ENCODE measurements at regions not wholly inside any gene's neighbourhood (a gene's known extent, or its start where the extent isn't known, plus 50 kb on each side); places are given as distances from the start of the nearest gene placed in this dataset.

- no peak overlapping the region for H3K4me3 Mint-ChIP-seq
- no peak for ATAC-seq
- no peaks in the 10 kb centered on the region for H3K36me3 Mint-ChIP-seq
- H3K27me3 Mint-ChIP-seq: no peaks in the 10 kb centered on the region
- DNase-seq: no peak
- H3K4me1 Mint-ChIP-seq: no peaks in the 10 kb centered on the region
- H3K27ac Mint-ChIP-seq: no peak overlapping the region
- CTCF ChIA-PET: no interaction called here
- no peaks in the 10 kb centered on the region for H3K9me3 Mint-ChIP-seq (ENCODE audit: low read depth)
Observed at GRCh38 chrX:125089761-125090445, 229.8 kb upstream of the TEX13C start.

GRCh38 chrX:125093852-125094251 is 225.8 kb upstream of the TEX13C start:
- no peaks in the 10 kb centered on the region for H3K4me1 Mint-ChIP-seq
- no peaks in the 10 kb centered on the region for H3K9me3 Mint-ChIP-seq (ENCODE audit: low read depth)
- CTCF ChIA-PET: no interaction called here
- no peaks in the 10 kb centered on the region for H3K27me3 Mint-ChIP-seq
- no peak for ATAC-seq
- H3K4me3 Mint-ChIP-seq: no peak overlapping the region
- H3K36me3 Mint-ChIP-seq: no peaks in the 10 kb centered on the region
- no peak overlapping the region for H3K27ac Mint-ChIP-seq
- no peak for DNase-seq

- H3K36me3 Mint-ChIP-seq: no peaks in the 10 kb centered on the region
- CTCF ChIA-PET: no interaction called here
- no peaks in the 10 kb centered on the region for H3K27me3 Mint-ChIP-seq
- no peaks in the 10 kb centered on the region for H3K9me3 Mint-ChIP-seq (ENCODE audit: low read depth)
- DNase-seq (no peak), ATAC-seq (no peak)
- no peaks in the 10 kb centered on the region for H3K4me1 Mint-ChIP-seq
- H3K4me3 Mint-ChIP-seq: no peak overlapping the region
- H3K27ac Mint-ChIP-seq: no peak overlapping the region
Observed at GRCh38 chrX:125094901-125095300, 224.8 kb upstream of the TEX13C start.

GRCh38 chrX:125096469-125096868 is 223.2 kb upstream of the TEX13C start:
- DNase-seq: no peak
- no peak overlapping the region for H3K27ac Mint-ChIP-seq
- H3K36me3 Mint-ChIP-seq: no peaks in the 10 kb centered on the region
- H3K9me3 Mint-ChIP-seq (ENCODE audit: low read depth): no peaks in the 10 kb centered on the region
- no peak for ATAC-seq
- no peaks in the 10 kb centered on the region for H3K27me3 Mint-ChIP-seq
- no peak overlapping the region for H3K4me3 Mint-ChIP-seq
- H3K4me1 Mint-ChIP-seq: no peaks in the 10 kb centered on the region
- CTCF ChIA-PET: no interaction called here

GRCh38 chrX:125096870-125097269 is 222.8 kb upstream of the TEX13C start:
- no peaks in the 10 kb centered on the region for H3K36me3 Mint-ChIP-seq
- H3K4me1 Mint-ChIP-seq: no peaks in the 10 kb centered on the region
- H3K27ac Mint-ChIP-seq: no peak overlapping the region
- DNase-seq (no peak), ATAC-seq (no peak)
- H3K9me3 Mint-ChIP-seq (ENCODE audit: low read depth): no peaks in the 10 kb centered on the region
- no peaks in the 10 kb centered on the region for H3K27me3 Mint-ChIP-seq
- CTCF ChIA-PET: no interaction called here
- H3K4me3 Mint-ChIP-seq: no peak overlapping the region

GRCh38 chrX:125101971-125102755 is 217.5 kb upstream of the TEX13C start:
- no peaks in the 10 kb centered on the region for H3K36me3 Mint-ChIP-seq
- DNase-seq (no peak), ATAC-seq (no peak)
- no peak overlapping the region for H3K27ac Mint-ChIP-seq
- CTCF ChIA-PET: no interaction called here
- no peaks in the 10 kb centered on the region for H3K9me3 Mint-ChIP-seq (ENCODE audit: low read depth)
- no peaks in the 10 kb centered on the region for H3K4me1 Mint-ChIP-seq
- no peak overlapping the region for H3K4me3 Mint-ChIP-seq
- H3K27me3 Mint-ChIP-seq: no peaks in the 10 kb centered on the region

GRCh38 chrX:125103693-125104092 is 216.0 kb upstream of the TEX13C start:
- H3K36me3 Mint-ChIP-seq: no peaks in the 10 kb centered on the region
- H3K27ac Mint-ChIP-seq: no peak overlapping the region
- DNase-seq: no peak
- no peaks in the 10 kb centered on the region for H3K4me1 Mint-ChIP-seq
- no peak overlapping the region for H3K4me3 Mint-ChIP-seq
- H3K9me3 Mint-ChIP-seq (ENCODE audit: low read depth): no peaks in the 10 kb centered on the region
- no peaks in the 10 kb centered on the region for H3K27me3 Mint-ChIP-seq
- no peak for ATAC-seq
- CTCF ChIA-PET: no interaction called here

- CTCF ChIA-PET: no interaction called here
- Mint-ChIP-seq H3K9me3 (ENCODE audit: low read depth) (no peaks in the 10 kb centered on the region), H3K27me3 (no peaks in the 10 kb centered on the region), H3K27ac (no peak overlapping the region), H3K36me3 (no peaks in the 10 kb centered on the region), H3K4me3 (no peak overlapping the region), H3K4me1 (no peaks in the 10 kb centered on the region)
- no peak for DNase-seq
- ATAC-seq: no peak
Observed at GRCh38 chrX:125108921-125109320, 210.8 kb upstream of the TEX13C start.

- CTCF ChIA-PET: interaction anchor here (1.0 to 2.7 kb wide), 2 partner anchors 724 to 729 kb away, joined by 3 to 22 read pairs; no protein-coding TSS in a partner anchor
- Mint-ChIP-seq H3K4me3 (no peak overlapping the region), H3K9me3 (ENCODE audit: low read depth) (peaks cover 3% of the 10 kb centered on the region), H3K27ac (no peak overlapping the region), H3K27me3 (no peaks in the 10 kb centered on the region), H3K4me1 (no peaks in the 10 kb centered on the region), H3K36me3 (no peaks in the 10 kb centered on the region)
- ATAC-seq (no peak), DNase-seq (no peak)
Observed at GRCh38 chrX:125131164-125131563, 188.5 kb upstream of the TEX13C start.

- peaks cover 3% of the 10 kb centered on the region for H3K9me3 Mint-ChIP-seq (ENCODE audit: low read depth)
- DNase-seq (no peak), ATAC-seq (no peak)
- CTCF ChIA-PET: interaction anchor here (1.1 to 2.7 kb wide), 4 partner anchors 9 to 750 kb away, joined by 3 to 22 read pairs (median 4); no protein-coding TSS in a partner anchor
- no peaks in the 10 kb centered on the region for H3K36me3 Mint-ChIP-seq
- no peak overlapping the region for H3K27ac Mint-ChIP-seq
- H3K4me1 Mint-ChIP-seq: no peaks in the 10 kb centered on the region
- H3K27me3 Mint-ChIP-seq: no peaks in the 10 kb centered on the region
- no peak overlapping the region for H3K4me3 Mint-ChIP-seq
Observed at GRCh38 chrX:125132274-125132673, 187.4 kb upstream of the TEX13C start.

- Mint-ChIP-seq H3K27me3 (no peaks in the 10 kb centered on the region), H3K9me3 (ENCODE audit: low read depth) (no peaks in the 10 kb centered on the region), H3K27ac (no peak overlapping the region), H3K36me3 (no peaks in the 10 kb centered on the region), H3K4me1 (no peaks in the 10 kb centered on the region), H3K4me3 (no peak overlapping the region)
- ATAC-seq (no peak), DNase-seq (no peak)
- CTCF ChIA-PET: no interaction called here
Observed at GRCh38 chrX:125137521-125137920, 182.2 kb upstream of the TEX13C start.

- no peaks in the 10 kb centered on the region for H3K27me3 Mint-ChIP-seq
- no peaks in the 10 kb centered on the region for H3K36me3 Mint-ChIP-seq
- no peak overlapping the region for H3K27ac Mint-ChIP-seq
- CTCF ChIA-PET: no interaction called here
- no peaks in the 10 kb centered on the region for H3K9me3 Mint-ChIP-seq (ENCODE audit: low read depth)
- no peaks in the 10 kb centered on the region for H3K4me1 Mint-ChIP-seq
- H3K4me3 Mint-ChIP-seq: no peak overlapping the region
- DNase-seq (no peak), ATAC-seq (no peak)
Observed at GRCh38 chrX:125150231-125150630, 169.4 kb upstream of the TEX13C start.

- no peak overlapping the region for H3K27ac Mint-ChIP-seq
- H3K4me3 Mint-ChIP-seq: no peak overlapping the region
- H3K36me3 Mint-ChIP-seq: no peaks in the 10 kb centered on the region
- DNase-seq (no peak), ATAC-seq (no peak)
- CTCF ChIA-PET: no interaction called here
- H3K27me3 Mint-ChIP-seq: no peaks in the 10 kb centered on the region
- H3K9me3 Mint-ChIP-seq (ENCODE audit: low read depth): no peaks in the 10 kb centered on the region
- H3K4me1 Mint-ChIP-seq: no peaks in the 10 kb centered on the region
Observed at GRCh38 chrX:125151146-125151545, 168.5 kb upstream of the TEX13C start.

GRCh38 chrX:125152011-125152410 is 167.7 kb upstream of the TEX13C start:
- H3K4me1 Mint-ChIP-seq: no peaks in the 10 kb centered on the region
- no peaks in the 10 kb centered on the region for H3K27me3 Mint-ChIP-seq
- CTCF ChIA-PET: no interaction called here
- ATAC-seq (no peak), DNase-seq (no peak)
- H3K27ac Mint-ChIP-seq: no peak overlapping the region
- no peaks in the 10 kb centered on the region for H3K9me3 Mint-ChIP-seq (ENCODE audit: low read depth)
- H3K36me3 Mint-ChIP-seq: no peaks in the 10 kb centered on the region
- H3K4me3 Mint-ChIP-seq: no peak overlapping the region

All from activated CD8-positive, alpha-beta memory T cell treated with anti-CD3 and anti-CD28 coated beads, Interleukin-2, amount 10 ng/mL, durations not matched to agents 7 days and 5 days (primary cell).